GM12875 (cell line): ENCODE measurements at regions not wholly inside any gene's neighbourhood (a gene's known extent, or its start where the extent isn't known, plus 50 kb on each side); places are given as distances from the start of the nearest gene placed in this dataset.
A peak's percentile ranks its signal among the peaks of the same experiment; 100 is the strongest.
"Not testable (repeated sequence)": the region's sequence is repeated elsewhere in the genome, so short reads cannot be mapped to it uniquely, and the experiment has no call there.

Experiments
- H3K4me3 ChIP-seq: one replicate; pipeline ENCODE4 v1.5.1; 2011; ENCODE audit warnings: low read depth, low read length, control low read depth
- CTCF ChIP-seq: IDR thresholded peaks from 2 replicates; pipeline ENCODE4 v1.5.1; 2011; ENCODE audit warnings: low read depth, mild to moderate bottlenecking, control low read depth, inconsistent platforms, low read length, moderate library complexity, borderline replicate concordance; ENCODE audit not compliant: insufficient read depth

DNA sequence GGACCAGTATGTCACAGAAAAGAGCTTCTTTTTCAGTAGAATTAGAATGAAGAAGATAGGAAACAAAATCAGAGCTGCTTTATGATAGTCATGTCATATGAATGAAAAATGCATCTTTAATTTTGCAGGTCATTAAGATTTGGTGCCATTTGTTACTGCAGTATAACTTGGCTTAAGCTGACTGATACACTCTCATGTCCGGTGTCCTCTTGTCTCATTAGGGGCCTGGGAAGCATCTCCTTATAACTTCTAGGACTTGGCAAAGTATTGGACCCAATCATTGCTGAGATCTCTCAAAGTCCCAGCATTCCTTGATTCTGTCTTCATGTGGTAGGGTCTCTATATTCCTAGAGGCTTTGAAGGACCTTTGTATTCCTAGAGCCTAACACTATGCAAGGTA, 559.4 kb downstream of the TOX3 start:
- no peak for TF ChIP-seq CTCF
- no peak overlapping the region for H3K4me3 ChIP-seq

GRCh38 chr16:51986717-51987116, 560.2 kb downstream of the TOX3 start:
- TF ChIP-seq CTCF = no peak
- H3K4me3 ChIP-seq = no peak overlapping the region

DNA sequence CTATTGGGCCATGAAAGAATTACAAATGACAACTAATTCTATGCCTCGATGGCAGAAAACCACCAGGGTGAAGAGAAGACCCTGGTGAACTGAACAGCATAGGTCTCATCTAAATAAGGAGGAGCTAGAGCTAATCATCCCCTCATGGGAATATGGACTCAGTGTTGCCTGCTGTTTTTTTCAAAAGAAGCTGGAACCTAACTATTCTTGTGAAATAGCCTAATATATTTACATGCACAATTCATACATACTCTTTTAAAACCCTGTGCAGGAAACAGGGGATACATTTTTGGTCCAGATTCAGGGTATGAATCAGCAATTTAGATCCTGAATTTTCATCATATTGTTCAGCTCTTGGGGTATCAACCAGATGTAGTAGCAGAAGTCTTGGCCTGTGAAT, 560.6 kb downstream of the TOX3 start:
- TF ChIP-seq CTCF = no peak
- H3K4me3 ChIP-seq = no peak overlapping the region

- no peak for TF ChIP-seq CTCF
- no peak overlapping the region for H3K4me3 ChIP-seq
Measured at GRCh38 chr16:51985126-51985525, 561.8 kb downstream of the TOX3 start.

DNA sequence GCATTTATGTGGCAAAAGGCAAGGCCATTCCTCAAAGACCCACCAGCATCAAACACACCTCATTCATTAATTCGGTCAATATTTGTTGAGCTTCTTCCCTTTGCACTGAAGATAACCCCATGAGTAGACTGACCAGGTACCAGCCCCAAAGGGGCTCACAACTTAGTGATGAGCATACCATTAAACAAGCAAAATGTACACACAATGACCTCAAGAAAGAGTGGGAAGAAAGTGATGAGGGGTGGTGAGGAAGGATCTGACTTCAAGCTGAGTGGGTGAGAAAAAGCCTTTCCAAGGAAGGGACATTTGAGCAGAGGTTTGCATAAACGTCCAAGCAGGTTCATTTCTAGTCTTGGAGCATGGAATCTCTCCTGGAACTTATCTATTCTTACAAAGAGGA, 562.5 kb downstream of the TOX3 start:
- H3K4me3 ChIP-seq = no peak overlapping the region
- TF ChIP-seq CTCF = no peak

DNA sequence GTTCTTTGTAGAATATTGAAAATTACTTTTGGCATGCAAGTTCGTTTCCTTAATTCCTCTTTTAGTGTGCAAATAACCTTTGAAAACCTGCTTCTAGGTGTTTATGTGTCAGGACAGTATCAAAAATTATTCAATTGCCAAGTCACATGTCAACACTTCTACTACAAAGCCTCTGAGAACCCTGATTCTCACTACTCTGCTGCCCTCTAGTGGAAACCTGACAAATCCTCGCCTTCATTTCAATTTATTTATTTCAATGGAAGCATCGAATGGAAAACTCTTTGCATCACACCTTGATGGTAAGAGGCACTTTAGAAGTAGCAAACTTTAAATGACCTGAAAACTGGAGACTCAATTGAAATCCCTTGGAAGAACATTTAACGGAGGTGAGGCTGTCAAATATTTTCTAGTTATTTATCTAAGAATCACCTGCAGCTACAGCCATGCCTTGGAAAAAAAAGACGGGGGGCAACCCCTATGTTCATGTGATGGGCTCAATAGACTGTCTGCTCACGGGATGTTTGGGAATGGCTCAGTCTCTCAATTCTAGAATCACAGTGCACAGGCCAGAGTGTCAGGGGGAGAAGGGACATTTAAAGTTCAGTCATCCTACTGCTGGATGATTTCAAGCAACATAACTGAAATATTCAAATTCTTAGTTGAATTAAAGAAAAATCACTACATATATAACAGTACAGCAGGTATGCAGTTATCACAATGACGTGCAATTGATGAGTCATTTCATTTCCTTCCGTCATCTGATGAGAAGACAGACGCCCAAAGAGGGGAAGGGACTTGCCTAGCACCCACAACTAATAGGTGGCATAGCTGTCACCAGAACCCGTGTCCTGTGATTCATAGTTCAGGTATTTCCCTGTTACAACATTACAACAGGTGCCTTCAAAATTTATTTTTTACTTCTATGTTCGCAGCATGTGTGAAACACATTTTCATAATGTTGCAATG, 563.9 kb downstream of the TOX3 start:
- H3K4me3 ChIP-seq = no peak overlapping the region
- peak; percentile 58; the same call in 1 of the 2 replicates for TF ChIP-seq CTCF

DNA sequence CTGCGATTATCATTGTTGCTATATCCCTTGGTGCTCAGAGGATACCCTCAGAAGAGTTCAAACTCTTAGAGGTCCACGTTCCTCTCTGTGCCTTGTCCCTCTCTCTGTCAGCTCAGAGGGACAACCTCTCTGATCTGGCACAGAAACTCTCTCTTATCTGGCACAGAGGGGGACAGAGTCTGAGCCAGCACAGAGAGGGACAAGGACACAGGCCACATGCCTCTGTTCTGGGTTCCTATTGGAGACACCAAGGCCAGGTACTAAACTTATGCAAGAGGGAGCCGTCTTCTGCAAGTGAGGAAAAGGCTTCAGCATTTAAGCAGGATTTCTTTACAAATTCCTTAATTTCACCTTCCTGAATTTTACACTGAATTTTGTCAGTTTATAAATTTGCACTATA, 565.2 kb downstream of the TOX3 start:
- no peak overlapping the region for H3K4me3 ChIP-seq
- no peak for TF ChIP-seq CTCF

DNA sequence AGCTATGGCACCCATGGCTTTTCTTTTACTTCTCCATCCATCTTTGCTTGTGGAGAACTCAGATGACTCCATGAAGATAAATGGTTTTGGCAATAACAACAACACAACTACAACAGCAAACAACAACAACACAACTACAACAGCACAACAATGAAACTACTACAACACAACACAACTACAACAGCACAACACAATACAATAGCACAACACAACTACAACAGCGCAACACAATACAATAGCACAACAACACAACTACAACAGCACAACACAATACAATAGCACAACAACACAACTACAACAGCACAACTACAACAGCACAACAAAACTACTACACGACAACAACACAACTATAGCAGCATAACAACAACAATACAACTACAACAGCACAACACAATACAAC, 569.4 kb downstream of the TOX3 start:
- not testable (repeated sequence) for H3K4me3 ChIP-seq
